ENCODE measurements at regions not wholly inside any gene's neighbourhood (a gene's known extent, or its start where the extent isn't known, plus 50 kb on each side); places are given as distances from the start of the nearest gene placed in this dataset.
"Not testable (repeated sequence)": the region's sequence is repeated elsewhere in the genome, so short reads cannot be mapped to it uniquely, and the experiment has no call there.

GRCh38 chr16:65272699-65273414, 151.0 kb upstream of the CDH11 start:
- DNase-seq (ENCODE audit: low spot score): no peak

- DNase-seq (ENCODE audit: low spot score): no peak
Measured at GRCh38 chr16:65271996-65272395, 150.1 kb upstream of the CDH11 start.

GRCh38 chr16:65268331-65268730, 146.5 kb upstream of the CDH11 start:
- DNase-seq (ENCODE audit: low spot score): peak; percentile 27

DNA sequence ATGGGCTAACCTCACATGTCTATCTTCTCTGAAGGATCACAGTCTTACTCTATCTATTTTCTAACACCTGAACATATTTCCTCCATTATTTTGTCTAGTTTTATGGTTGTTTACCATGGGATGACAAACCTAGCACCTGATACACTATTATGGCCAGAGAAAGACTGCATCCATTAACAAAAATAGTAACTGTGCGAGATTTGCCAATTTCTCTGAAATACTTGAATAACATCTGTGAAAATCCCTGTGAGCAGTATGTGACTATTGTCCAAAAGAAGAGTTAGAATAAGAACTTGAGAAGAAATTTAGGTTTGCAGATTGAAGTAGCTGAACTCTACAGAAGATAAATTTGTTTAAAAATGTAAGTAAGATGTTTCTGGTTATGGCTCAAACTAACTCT, 142.0 kb upstream of the CDH11 start:
- no peak for DNase-seq (ENCODE audit: low spot score)

- no peak for DNase-seq (ENCODE audit: low spot score)
Measured at GRCh38 chr16:65260746-65261145, 138.9 kb upstream of the CDH11 start.

DNA sequence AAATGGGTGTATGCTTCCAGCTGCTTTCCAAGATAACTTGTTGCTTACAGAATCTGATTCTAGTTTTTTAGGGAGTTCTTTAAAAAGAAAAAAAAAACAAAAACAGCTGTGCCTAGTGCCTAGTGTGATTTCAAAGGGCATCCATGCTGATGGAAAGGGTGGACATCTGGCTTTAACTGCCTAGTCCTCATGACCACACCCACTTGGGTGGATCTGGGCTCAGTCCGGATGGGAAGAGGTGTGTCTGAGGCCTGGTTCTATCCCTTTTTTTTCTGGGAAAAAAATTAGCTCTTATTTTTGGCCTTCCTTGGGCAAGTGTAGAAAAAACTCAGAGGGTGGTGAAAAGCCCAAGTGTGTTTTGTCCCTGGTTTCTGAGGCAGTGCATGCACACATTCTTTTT, 132.3 kb upstream of the CDH11 start:
- DNase-seq (ENCODE audit: low spot score): no peak

DNA sequence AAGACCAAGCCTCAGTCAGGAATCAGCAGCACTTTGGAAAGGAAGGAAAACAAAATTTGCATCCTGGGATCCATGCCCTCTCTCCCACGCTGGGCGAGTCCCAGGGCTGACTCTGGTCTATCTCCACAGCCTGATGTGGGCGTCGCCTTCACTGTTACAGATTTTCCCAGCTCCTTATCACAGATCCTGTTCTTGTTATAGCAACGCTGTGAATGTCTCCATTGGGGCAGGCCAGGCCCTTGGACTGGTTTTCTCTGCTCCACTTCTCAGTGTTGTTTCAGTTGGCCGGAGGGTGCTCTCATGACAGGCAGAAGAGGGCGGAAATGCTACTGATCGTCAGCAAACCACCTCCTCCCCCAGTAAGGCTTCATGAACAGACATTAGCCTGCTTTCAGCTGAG, 127.9 kb upstream of the CDH11 start:
- peak; percentile 39 for DNase-seq (ENCODE audit: low spot score)

DNA sequence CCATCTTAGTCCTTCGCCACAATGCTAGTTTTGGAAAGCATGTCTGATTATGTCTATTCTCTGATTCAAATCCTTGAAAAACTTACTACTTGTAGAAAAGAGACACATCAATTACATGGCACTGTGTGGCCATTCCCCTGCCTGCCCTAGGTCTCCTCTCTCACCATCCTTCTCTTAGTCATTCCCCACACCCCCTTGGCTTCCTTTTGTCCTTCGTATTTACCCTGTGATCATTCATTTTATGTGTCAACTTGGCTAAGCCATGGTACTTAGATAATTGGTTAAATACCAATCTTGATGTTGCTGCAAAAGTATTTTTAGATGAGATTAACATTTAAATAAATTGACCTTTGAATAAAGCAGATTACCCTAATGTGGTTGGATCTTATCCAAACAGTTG, 122.9 kb upstream of the CDH11 start:
- DNase-seq (ENCODE audit: low spot score): no peak

DNA sequence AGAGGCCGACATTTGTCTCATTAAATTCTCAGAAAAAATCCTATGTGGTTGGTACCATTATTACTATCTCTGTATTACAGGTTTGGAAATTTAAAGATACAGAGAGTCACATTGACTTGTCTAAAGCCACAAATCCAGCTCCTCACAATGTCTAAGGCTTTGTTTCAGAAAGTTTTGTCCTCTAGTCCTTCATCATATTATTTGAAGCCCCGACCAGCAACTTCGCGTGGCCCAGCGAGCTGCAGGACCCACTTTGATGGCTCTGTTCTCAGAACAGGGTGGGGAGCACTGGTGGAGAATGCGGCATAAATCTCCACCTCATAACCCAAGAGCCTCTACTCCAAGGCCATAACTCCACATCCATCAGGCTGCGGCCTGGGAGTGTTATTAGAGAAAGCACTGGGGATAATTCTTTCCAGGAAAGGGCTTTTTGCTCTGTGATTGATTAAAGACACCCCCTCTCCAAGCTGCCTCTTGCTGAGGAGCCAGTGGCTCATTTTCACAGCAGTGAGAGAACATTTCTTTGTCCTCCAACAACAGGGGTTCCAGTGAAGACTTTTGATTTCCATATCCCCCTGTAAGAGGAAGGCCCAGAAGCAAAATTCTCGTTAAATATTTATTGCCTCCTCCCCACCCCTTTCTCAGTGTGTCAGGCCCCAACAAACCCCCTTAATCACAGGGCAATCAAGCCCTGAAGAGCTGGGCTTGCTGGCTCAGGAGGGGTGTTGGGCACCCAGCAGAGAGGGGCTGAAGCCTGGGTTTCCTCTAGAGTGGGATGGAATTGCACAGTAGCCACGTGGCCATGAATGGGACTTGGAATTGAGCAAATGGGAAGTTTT, 113.7 kb upstream of the CDH11 start:
- DNase-seq (ENCODE audit: low spot score): no peak

DNA sequence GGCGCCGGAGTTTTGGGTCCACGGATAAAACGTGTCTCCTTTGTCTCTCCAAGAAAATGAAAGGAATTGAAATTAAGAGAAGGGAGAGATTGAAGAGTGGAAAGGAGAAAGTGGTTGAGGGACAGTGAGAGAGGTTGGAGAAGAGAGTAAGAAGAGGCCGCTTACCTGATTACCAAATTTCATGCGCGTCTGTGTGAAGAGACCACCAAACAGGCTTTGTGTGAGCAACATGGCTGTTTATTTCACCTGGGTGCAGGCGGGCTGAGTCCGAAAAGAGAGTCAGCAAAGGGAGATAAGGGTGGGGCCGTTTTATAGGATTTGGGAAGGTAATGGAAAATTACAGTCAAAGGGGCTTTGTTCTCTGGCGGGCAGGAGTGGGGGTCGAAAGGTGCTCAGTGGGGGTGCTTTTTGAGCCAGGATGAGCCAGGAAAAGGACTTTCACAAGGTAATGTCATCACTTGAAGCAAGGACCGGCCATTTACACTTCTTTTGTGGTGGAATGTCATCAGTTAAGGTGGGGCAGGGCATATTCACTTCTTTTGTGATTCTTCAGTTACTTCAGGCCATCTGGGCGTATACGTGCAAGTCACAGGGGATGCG, 113.0 kb upstream of the CDH11 start:
- DNase-seq (ENCODE audit: low spot score): not testable (repeated sequence)

- DNase-seq (ENCODE audit: low spot score): no peak
Measured at GRCh38 chr16:65229191-65229662, 107.4 kb upstream of the CDH11 start.

GRCh38 chr16:65227150-65227835, 105.4 kb upstream of the CDH11 start:
- no peak for DNase-seq (ENCODE audit: low spot score)

GRCh38 chr16:65226077-65226476, 104.2 kb upstream of the CDH11 start:
- no peak for DNase-seq (ENCODE audit: low spot score)

DNA sequence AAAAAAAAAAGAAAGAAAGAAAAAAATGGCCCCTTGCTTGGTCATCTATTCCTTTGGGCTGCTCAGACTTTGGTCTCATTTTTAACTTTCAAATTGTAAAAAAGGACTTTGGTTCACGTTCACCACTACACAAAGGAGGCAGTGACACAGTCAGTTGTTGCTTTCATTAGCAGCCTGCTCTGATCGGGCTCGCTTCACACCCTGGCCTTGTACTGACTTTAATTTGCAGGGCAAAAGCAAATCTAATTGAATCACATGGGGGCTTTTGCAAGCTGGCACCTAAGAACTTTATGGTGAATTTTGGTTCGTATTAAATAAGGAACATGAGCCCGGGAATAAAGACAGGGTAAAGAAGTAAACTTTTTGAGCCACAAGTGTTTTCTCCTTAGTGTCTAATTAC, 103.6 kb upstream of the CDH11 start:
- DNase-seq (ENCODE audit: low spot score): no peak

GRCh38 chr16:65224994-65225393, 103.1 kb upstream of the CDH11 start:
- no peak for DNase-seq (ENCODE audit: low spot score)

DNA sequence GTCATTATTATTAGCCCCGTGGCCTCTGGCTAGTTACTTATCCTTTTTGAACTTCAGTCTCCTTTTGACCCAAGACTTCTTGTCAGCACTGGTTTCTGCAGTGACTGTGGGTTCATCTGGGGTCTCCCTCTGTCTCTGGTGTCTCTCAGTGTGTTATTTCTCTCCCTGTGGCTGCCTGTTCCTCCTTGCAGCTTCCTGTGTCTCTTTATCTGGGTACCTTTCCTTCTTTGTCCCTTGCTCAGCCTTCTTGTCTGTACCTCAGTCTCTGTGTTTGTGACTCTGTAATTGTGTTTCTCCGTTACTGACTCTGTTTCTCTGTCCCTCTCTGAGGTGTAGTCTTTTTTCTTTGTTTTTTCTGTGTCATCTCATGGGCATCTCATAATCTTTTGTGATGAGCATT, 102.6 kb upstream of the CDH11 start:
- DNase-seq (ENCODE audit: low spot score): no peak

DNA sequence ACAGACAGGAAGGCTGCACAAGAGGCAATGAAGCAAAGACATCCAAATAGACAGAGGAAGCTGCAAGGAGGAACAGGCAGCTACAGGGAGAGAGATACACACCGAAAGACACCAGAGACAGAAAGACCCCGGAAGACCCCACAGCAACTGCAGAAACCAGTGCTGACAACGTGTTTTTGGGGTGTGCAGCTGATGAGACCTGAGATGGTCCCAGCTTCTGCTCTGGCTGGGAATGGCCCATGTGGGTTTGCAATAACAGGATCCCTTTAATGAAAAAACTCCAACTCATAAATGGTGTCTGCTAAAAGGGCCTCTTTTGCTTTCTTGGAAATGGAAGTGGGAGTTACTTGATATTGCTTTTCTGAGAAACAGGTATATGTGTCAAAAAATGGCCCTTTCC, 101.5 kb upstream of the CDH11 start:
- DNase-seq (ENCODE audit: low spot score): no peak

GRCh38 chr16:65222536-65222935, 100.7 kb upstream of the CDH11 start:
- no peak for DNase-seq (ENCODE audit: low spot score)

DNA sequence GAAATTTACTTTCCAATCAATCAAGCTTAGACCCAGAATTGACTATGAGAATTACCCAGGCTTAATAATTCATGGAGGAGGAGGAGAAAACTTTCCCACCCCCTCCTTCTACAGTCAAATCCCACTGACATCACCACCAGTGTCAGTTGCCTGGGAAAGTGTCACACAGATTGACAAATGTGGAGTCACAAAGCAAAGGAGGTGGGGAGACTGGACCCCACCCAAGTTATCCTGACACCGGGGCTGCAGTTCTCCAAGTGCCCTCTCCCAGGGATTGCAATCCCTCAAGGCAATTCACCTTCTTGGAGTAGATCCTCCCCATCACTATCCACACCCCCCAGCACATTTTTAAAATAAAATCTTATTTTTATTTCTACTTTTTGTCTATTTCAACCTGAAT, 100.2 kb upstream of the CDH11 start:
- no peak for DNase-seq (ENCODE audit: low spot score)

GRCh38 chr16:65219786-65220185, 97.9 kb upstream of the CDH11 start:
- DNase-seq (ENCODE audit: low spot score): no peak

GRCh38 chr16:65218348-65218747, 96.5 kb upstream of the CDH11 start:
- DNase-seq (ENCODE audit: low spot score): no peak

DNA sequence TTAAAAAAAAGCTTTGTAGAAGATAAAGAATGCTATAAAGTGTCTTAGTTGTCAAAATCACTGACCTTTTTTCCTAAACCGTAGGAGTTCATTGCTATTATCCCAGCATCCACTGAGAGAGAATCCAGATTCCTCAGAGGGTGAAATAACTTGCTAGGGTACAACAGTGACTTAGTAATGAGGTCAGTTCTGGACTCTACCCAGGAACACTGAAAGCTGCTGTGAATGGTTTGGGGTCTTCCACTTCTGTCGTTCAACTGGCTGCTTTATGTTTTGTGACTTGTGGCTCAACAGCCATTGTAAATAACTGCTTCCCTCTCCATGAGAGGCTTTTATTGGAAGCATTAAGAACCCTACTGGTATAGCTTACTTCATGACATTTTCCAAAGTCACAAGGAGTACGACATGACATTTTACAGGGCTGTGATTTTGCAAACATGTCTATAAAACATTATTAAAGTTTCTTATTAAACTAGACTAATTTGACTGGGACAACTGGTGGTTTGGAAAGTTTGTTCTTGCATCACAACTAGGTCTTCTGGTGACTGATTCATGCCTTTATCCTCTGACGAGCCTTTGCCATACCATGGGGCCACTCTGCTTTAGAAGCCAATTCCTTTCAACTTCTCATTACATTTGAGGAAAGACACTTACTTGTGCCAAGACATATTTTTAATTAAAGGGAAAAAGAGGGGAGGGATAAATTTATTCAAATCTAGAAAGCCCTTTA, 92.2 kb upstream of the CDH11 start:
- no peak for DNase-seq (ENCODE audit: low spot score)

Measured in hepatic stellate cell (primary cell).